ENCODE measurements at regions not wholly inside any gene's neighbourhood (a gene's known extent, or its start where the extent isn't known, plus 50 kb on each side); places are given as distances from the start of the nearest gene placed in this dataset.

DNA sequence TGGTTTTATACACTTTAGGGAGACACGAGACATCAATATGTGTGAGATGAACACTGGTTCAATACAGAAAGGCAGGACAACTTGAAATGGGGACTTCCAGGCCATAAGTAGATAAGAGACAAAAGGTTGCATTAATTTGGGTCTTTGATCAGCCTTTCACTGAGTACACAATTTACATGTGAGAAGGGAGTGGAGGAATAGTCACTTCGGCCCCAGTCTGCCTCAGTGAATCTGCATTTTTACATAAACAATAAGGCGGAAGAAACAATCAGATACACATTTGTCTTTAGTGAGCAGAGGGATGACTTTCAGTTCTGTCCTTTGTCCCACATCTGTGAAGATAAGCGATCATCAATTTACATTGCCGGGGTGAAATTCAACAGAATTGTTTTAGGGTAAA lies 104.3 kb upstream of the ARL4C start:
- DNase-seq (ENCODE audit: low spot score): no peak

DNA sequence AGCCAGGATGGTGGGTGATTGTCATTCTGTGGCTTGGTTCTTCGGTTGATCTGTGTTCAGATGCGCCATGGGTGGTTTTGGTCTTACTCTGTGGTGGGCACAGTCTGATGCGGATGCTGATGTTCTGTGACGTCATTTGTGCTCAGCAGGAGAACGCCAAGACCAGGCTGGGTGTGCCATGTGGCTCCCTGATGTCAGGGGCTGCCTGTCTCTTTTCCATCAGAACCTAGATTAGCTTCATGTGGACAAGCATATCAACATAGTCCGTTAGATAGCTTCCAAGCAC lies 100.6 kb upstream of the ARL4C start:
- no peak for DNase-seq (ENCODE audit: low spot score)

DNA sequence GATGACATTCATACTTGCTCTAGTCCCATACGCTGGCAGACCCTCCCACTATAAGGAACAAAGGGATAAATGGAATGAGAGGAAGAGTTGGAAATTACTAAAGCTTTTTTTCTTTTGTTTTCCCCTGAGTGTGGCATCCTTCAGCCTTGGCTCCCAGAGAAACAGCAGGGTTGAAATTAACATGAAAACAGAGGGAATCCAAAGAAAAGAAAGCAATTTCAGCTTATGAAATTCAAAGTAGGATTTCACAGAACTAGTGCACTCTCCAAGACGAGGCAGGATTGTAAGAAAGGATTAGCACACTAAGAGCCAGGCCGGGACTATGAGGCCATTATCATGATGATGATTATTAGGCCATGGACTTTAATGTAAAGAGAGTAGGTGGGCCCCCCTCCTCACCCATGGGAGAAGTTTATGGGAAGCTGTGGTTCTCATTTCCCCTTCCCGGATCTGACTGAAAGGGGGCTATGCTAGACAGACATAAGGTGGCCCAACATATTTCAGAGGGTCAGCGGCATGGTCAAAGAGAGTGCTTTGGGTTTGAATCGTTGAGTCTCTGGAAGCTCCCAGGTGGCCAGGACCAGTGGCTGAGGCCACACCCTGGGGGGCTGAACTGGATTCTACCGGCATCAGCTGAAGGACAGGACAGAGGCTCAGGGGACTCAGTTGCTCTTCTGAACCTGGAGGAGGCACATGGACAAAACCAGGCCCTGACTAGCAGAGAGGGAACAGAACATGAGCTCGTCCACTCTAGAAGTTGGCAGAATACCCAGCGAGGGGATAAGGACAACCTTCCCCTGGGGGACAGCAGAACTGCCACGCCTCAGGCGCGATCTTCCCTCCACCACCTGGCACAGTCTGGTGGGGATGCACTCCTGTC lies 100.1 kb upstream of the ARL4C start:
- no peak for DNase-seq (ENCODE audit: low spot score)

DNA sequence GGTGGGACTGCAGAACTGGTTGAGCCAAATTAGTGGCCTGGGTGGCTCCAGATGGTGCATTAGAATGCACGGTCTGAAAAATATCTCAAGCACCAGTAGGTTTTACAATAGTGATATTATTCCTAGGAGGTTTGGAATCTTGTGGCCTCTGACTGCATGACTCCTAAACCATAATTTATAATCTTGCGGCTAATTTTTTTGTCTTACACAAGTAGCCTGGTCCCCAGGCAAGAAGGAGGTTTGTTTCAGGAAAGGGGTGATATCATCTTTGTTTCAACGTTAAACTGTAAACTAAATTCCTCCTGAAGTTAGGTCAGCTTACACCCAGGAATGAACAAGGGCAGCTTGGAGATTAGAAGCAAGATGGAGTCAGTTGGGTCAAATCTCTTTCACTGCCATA lies 98.9 kb upstream of the ARL4C start:
- no peak for DNase-seq (ENCODE audit: low spot score)

DNA sequence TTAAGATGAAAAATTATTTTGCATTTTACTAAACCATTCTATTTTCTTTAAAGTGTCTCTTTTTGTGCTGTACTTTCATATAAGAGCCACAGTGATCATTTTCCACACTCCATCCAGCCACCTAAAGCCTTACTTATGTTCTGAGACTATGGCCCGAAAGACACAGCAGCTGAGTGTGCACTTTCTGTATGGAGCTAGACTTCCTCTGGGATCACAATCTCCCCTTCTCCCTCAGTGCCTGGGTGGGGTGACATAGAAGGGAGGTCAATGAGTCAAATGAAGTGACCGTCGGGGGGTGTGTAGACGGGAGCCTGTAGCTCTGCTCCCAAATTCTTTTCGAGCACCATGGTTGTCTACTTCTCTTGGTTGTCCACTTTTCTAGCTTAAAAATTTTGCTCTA lies 97.8 kb upstream of the ARL4C start:
- DNase-seq (ENCODE audit: low spot score): no peak

DNA sequence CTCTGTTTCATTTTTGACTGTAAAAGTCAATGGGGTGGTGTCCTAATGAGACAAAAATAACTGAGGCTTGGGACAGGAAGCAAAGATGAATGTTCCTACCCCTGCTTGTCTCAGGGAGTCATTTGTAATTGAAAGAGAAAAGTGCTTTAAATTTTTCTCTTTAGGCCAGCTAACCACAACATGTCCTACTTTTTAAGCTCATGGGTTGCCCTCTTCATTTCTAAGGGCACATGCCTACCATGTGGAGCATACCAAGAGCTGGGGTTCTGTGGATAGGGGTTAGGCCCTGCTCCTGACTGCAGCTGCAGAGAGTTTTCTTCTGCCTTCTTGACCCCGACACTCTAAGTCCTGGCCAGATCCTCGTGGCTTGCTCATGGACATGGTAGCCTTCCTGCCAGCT lies 96.8 kb upstream of the ARL4C start:
- no peak for DNase-seq (ENCODE audit: low spot score)

DNA sequence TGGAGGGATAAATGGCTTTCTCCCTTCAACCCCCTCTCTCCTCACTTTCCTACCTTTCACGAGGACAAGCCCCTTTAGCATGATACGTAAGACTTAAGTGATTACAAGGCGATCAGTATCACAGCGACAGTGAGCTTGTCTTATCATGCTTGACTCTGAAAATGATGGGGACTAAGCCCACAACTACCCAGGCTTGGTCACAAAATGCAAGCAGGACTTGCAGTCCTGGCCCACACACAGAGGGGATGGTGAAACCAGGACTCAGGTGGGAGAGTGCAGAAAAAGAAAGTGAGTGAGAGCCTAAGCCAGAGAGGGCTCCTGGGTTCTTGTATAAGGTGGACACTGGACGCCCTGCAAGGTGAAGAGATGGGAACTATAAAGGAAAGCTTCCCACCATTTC lies 95.7 kb upstream of the ARL4C start:
- no peak for DNase-seq (ENCODE audit: low spot score)

DNA sequence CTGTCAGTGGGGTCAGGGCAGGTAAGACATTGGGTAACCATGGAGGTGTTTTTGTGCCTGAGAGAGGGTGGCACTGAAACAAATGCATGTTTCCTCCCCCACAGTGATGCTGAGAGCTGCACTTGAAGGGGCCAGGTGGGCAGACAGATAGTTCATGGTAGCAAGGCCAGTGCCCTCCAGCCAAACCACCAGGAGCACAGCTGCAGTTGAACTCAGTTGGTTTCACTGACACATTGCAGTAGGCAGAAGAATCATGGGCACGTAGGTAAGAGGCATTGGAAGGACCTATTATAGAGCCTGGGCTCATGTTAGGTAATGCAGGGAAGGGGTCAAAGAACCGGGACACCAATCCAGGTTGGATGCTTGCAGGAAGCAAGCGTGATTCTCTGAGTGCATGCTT lies 93.2 kb upstream of the ARL4C start:
- no peak for DNase-seq (ENCODE audit: low spot score)

DNA sequence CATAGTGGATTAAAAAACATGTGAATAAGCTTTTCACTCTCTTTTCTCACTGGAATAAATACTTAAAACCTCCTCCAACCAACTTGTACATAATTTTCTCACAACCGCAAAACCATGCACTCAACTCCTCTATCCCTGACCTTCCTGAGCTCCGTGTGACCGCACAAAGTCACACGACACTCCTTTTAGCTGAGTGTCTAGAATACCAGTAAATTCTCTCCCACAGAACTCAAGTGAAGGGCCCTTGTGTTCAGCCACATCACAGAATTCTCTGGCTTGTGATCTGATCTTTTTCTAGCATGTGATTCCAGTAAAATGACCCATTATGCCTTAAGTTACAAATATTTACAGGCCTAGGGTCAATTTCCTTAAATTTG lies 91.2 kb upstream of the ARL4C start:
- no peak for DNase-seq (ENCODE audit: low spot score)

DNA sequence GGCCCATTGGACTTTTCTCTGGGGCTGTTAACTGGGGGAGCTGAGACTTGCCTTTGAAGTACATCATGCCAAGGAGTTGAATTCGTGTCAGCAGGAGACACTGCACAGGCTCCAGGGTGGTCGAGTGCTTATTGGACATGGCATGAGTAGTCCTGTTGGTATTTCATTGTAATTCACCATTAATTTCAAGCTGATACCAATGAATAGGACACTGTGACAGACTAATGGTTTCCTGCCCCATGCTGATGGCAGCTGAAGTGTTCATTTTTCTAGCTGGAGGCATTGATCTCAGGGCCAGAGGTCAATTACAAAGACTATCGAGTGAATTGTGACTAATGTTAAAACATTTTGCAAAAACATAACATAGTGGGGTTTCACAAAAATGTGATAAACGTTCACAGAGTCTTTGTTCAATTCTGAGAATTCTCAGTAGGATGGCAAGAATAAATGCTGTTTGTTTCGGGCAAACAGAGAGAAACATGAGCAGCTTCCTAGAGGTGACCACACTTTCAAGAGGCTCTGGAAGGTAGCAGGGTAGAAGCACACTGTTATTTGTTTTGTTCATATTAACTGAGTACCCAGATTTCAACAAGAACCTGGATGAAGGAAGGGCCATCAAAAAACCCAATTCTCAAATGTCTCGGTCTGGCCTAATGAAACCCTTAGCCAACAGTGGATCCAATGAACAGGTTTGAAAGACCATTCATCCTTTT lies 90.6 kb upstream of the ARL4C start:
- no peak for DNase-seq (ENCODE audit: low spot score)

DNA sequence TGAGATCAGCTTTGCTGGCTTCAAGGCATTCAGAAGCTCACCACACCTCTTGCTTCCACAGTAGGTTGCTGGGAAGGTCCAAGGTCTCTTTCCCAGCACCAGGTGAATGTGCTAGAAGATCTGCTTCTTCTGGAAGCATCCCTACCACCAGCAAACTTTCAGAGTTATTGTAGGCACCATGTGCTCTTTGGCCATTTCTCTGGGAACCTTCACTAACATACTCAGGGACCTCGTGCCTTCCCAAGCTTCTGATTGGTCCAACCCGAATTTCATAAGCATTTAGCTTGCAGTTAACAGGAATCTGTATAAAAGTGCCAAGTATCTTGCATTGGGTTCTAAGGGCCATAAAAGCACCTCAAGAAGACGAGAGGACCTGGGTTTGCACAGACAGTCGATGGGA lies 86.5 kb upstream of the ARL4C start:
- DNase-seq (ENCODE audit: low spot score): no peak

DNA sequence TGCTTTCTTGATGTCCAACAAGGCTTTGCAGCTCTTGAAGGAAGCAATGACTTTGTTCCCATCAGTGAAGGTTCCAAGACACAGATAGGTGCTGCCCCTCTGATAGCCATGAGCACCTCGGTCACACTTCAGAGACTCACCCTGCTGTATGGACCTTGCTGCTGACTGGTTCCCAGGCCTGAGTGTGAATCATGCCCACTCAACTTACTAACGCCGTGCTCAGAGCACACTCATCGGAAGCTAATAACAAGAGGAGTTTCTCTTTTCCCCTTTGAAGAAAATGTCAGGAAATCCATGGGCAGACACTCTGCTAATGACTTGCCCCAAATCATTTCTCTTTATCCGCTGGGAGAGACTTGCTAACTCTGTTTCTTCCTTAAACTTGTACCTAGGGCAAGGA lies 83.8 kb upstream of the ARL4C start:
- DNase-seq (ENCODE audit: low spot score): no peak

DNA sequence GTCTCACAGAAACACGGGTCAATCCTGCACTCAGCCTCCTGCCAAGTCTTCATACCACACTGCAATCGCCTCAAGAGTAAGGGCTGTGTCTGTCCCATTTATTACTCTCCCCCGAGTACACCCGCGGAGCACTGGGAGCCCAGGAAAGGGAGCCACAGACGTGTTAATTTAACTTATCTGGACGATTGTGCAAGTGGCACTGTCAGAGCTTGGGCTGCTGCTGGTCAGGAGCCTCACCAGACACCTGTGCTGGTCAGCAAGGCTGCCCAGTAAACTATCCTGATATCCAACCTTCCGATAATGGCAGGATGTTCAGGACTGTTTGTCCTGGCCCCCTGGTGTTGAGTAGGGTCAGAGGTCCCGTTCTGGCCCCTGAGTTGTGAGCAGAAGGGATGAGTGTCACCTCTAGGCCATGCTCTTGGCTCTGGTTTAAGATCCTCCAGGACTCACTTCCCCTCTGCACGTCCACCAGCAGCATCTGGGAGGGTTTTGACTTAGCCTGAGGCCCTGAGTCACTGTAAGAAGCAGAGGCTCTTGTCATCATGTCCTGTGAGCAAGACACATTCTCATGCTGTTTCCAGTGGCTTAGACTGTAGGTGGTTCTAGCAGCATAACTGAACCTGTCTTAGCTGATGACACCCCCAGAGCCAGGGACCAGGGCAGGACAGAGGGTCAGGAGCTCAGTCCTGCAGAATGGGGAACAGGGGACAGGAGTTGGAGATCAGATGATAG lies 82.5 kb upstream of the ARL4C start:
- DNase-seq (ENCODE audit: low spot score): no peak

DNA sequence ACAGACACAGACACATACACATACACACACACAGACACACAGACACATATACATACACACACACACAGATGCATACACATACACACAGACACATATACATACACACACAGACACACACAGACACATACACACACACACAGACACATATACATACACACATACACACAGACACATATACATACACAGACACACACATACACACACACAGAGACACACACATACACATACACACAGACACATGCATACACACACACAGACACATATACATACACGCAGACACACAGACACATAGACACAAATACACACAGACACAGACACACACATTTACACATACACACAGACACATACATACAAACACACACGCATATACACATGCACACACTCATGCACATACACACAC lies 81.5 kb upstream of the ARL4C start:
- DNase-seq (ENCODE audit: low spot score): no peak

DNA sequence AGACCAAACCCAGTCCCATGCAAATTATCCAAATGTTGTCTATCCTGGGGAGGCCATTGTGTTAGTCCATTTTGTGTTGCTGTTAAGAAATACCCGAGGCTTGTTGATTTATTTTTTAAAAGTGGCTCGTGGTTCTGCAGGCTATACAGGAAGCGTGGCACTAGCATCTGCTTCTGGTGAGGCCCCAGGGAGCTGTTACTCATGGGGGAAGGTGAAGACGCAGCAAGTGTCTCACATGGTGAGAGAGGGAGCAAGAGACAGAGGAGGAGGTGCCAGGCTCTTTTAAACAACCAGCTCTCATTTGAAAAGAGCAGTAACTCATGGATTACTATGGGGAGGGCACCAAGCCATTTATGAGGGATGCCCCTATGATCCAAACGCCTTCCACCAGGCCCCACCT lies 80.3 kb upstream of the ARL4C start:
- no peak for DNase-seq (ENCODE audit: low spot score)

DNA sequence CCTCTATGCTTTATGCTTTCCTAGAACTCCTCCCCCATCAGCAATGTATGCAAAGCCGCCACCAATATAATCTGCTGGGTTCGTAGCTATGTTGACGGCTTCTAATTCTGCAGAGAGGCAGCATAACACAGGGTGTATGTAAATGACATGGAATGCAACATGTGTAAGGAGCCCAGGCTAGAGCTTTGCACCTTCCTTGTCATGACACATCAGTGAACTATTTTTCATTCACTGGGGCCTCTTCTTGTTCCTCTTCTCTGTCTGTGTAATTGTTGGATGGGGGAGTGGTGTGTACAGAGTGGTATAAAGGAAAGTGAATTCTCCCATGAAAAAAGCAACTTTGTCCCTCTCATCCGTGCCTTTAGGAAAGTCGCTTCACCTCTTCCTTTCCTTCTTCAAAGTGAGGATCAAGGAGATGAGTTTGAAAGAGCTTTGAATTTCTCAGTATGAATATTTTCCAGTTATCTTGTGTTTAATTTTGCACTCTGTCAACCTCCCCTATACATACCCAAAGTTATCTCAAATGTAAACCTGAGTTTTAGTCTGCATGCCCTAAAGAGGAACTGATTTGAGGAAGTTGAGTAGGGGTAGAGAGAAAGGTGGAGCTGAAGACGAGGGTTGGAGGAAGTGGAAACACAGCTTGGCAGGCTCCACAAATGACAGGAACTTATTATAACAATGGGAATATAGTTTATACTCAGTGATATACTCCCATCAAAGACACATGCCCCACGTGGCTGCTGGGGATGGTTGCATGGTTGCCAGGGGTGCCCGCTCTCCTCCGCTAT lies 74.9 kb upstream of the ARL4C start:
- DNase-seq (ENCODE audit: low spot score): peak; percentile 8

DNA sequence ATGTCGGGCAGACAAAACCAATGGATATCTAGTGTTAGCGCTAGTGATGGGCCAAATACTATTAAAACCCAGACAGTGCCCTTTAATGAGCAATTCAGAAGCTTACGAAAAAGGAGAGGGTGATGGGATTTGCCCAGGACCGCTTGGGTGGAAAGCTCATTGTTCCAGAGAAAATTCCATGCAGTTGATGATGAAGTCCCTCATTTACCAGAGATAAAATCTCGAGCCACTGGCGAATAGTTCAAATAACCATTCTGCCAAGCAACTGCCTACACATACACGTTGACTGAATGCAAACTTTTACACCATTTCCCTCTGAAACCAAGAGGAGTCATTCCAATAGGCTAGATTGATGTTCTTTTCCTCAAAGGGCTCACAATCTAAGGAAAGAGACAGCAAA lies 73.6 kb upstream of the ARL4C start:
- DNase-seq (ENCODE audit: low spot score): no peak

DNA sequence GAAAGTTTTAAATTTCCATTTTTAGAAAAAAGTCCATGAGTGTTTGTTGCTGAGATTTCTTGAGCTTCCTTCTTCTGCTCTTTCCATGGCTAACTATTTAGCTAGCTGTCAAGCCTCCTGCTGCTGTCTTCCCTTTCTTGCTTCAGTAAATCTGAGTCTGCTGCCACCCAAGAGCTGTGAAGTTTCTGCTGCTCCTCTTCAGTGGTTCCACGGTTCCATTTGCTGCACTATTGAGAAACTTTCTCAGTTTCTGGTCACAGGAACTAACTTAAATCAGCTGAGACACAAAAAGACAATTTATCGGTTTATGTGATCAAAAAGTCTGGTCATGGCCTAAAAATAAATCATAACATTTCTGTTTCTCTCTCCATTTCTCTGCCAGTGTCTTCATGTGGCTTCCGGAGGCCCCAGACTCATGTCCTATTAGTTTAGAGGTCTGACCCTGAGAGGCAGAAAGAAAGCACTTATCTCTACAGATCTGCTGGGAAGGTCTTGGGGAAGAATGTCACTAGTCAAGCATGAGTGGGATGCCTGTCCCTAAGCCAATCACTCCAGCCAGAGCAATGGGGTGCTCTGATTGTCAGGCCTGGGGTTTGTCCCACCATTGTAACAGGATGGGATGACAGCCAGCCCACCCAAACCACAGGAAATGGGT lies 73.0 kb upstream of the ARL4C start:
- no peak for DNase-seq (ENCODE audit: low spot score)

DNA sequence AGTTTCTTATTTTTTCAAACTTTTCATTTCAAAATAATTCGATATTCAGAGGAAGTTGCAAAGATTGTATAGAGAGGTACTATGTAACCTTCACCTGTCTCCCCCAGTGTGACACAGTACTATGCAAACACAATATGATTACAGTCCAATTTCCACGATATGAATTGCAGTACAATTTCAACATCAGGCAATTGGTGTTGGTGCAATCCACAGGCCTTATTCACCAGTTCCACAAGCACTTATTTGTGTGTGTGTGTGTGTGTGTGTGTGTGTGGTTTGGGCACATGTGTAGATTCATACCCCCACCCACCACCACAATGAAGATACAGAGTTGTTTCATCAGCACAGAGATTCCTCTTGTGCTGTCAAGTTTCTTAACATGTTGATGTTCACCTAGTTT lies 69.7 kb upstream of the ARL4C start:
- no peak for DNase-seq (ENCODE audit: low spot score)

DNA sequence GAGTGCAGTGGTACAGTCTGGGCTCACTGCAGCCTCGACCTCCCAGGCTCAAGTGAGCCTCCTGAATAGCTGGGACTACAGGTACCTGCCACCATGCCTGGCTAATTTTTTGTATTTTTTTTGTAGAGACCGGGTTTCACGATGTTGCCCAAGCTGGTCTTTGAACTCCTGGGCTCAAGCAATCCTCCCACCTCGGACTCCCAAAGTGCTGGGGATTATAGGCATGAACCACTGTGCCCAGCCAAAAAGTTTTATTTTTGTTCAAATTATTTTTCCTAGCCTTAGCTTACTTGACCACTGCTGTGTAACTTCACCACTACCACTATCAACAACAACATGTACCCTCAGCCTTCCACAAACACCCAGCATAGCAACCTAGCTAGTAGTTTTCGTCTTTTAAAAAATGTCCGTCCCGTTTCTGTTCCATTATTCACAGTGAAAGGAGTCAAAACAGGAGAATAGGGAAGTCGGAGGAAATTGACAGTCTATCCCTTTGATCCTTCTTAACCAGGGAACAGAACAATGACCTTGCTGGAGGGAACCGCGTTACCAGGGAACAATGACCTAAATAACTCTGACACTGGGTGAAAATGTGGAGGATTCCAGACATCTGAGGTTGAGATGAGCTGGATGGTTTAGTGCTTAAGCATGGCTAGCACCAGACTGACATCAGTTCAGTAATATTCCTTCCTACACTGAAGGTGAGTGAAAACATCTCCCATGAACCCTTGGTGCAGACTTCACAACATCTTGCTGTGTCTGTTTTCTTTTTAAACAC lies 69.2 kb upstream of the ARL4C start:
- DNase-seq (ENCODE audit: low spot score): no peak

DNA sequence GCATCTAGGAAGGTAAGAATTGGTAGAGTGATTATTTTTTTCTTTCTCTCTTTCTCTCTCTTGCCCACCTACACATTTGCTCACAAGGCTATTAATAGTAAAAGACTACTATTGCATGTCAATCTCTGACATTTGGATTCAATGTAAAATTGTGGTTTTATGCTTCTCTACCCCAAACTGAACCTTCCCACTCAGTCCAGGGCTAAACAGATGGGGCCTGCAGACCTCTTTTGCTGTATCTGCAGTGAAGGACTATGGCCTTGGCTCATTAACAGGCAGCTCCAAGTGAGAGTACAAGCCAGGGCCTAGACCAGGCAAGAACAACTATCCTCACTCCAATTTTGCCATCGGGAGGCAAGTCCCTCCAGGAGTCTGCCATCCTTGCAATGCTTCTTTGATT lies 68.3 kb upstream of the ARL4C start:
- no peak for DNase-seq (ENCODE audit: low spot score)

Measured in NAMALWA (cell line).